ENCODE measurements at regions not wholly inside any gene's neighbourhood (a gene's known extent, or its start where the extent isn't known, plus 50 kb on each side); places are given as distances from the start of the nearest gene placed in this dataset.
A peak's percentile ranks its signal among the peaks of the same experiment; 100 is the strongest.

DNA sequence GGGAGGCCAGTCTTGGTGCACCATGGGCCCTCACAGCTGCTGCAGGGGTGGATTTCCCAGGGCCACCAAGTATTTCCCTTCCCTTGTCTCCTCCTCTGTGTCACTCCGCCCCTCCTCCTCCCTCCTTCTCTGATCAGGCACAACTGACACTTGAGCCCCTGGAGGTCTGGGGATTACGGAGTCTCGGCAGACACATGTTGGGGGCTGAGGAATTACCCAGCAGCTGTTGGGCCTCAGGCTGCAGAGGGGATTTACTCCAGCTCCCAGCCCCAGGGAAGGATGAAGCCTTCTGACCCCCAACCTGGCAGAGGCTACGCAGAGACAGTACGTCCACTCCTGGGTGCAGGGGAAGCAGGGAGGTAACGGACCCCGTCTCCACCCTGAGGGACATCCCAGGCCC lies 420.5 kb upstream of the SULF2 start:
- no peaks in the 10 kb centered on the region for H3K36me3 Mint-ChIP-seq (ENCODE audit: insufficient read depth)
- no peaks in the 10 kb centered on the region for H3K9me3 Mint-ChIP-seq (ENCODE audit: low read depth)
- DNase-seq (ENCODE audit: low spot score, unreplicated experiment), result no peak
- peaks cover 4% of the 10 kb centered on the region for H3K4me1 Mint-ChIP-seq (ENCODE audit: low read depth)
- no peak overlapping the region for H3K27ac Mint-ChIP-seq
- no peak overlapping the region for H3K4me3 Mint-ChIP-seq (ENCODE audit: low read depth)
- TF ChIP-seq, protein P1, sequence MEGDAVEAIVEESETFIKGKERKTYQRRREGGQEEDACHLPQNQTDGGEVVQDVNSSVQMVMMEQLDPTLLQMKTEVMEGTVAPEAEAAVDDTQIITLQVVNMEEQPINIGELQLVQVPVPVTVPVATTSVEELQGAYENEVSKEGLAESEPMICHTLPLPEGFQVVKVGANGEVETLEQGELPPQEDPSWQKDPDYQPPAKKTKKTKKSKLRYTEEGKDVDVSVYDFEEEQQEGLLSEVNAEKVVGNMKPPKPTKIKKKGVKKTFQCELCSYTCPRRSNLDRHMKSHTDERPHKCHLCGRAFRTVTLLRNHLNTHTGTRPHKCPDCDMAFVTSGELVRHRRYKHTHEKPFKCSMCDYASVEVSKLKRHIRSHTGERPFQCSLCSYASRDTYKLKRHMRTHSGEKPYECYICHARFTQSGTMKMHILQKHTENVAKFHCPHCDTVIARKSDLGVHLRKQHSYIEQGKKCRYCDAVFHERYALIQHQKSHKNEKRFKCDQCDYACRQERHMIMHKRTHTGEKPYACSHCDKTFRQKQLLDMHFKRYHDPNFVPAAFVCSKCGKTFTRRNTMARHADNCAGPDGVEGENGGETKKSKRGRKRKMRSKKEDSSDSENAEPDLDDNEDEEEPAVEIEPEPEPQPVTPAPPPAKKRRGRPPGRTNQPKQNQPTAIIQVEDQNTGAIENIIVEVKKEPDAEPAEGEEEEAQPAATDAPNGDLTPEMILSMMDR (IDR thresholded peaks at IDR 0.05; ENCODE audit: unreplicated experiment), result no peak
- no peaks in the 10 kb centered on the region for H3K27me3 Mint-ChIP-seq

DNA sequence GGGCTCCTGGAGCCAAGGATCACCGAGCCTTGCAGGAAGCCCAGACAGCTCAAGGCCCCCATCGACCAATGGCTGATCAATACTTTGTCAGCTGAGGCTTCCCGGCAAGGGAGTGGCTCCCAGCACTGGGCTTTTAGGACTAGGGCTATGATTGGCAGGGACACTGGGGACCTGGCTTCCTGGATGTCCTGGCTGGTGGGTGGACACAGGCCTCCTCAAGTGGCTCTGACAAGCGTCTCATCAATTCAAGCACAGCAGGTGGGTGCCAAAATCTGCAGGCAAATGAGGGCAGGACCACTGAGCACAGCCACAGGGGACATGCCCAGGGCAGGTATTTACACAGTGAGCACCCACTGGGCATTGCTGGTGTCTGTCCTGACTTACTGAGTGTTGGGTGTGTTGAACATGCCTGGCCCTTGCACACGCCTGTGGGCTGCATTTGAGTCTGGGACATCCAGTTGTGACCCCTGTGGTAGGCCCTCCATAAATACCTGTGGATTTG lies 420.1 kb upstream of the SULF2 start:
- Mint-ChIP-seq H3K4me1 (ENCODE audit: low read depth) (peaks cover 4% of the 10 kb centered on the region), H3K36me3 (ENCODE audit: insufficient read depth) (no peaks in the 10 kb centered on the region), H3K9me3 (ENCODE audit: low read depth) (no peaks in the 10 kb centered on the region), H3K27ac (no peak overlapping the region), H3K4me3 (ENCODE audit: low read depth) (no peak overlapping the region), H3K27me3 (no peaks in the 10 kb centered on the region)
- TF ChIP-seq, protein P1 (IDR thresholded peaks at IDR 0.05; ENCODE audit: unreplicated experiment), result no peak
- DNase-seq (ENCODE audit: low spot score, unreplicated experiment), result no peak

DNA sequence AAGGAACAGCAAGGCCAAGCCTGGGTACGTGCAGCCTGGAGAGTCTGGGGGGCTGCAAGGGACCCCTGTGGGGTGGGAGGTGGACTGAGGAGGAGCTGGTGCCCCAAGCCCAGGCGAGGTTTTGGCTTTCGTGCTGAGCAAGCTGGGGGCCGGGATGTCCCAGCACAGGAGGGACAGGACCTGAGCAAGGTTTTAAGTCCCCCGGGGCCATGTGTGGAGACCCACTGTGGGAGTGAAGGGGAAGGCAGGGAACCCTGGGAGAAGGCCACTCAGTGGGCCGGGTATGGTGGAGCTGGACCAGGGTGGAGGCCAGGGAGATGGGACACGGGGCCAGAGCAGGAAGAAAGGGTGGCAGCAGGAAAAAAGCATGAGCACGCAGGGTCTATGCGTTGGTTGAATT lies 419.2 kb upstream of the SULF2 start:
- TF ChIP-seq, protein P1 (IDR thresholded peaks at IDR 0.05; ENCODE audit: unreplicated experiment), result no peak
- no peak overlapping the region for H3K4me3 Mint-ChIP-seq (ENCODE audit: low read depth)

DNA sequence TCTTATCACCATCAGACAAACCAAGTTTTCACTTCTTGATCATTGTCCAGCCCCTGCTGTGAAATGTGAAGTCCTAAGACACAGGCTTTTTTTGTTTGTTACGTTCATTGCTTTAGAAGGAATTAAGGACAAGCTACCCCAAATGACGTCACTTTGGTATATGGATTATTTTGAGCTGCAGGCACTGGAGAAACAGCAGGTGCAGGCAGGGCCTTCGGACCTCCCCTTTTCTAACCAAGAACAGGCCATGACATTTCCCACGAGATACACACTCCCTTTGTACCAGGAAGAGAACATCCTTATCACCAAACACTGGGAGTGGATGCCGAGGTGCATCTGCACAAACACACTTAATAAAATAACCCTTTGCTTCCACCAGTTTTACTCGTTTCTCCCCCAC lies 418.0 kb upstream of the SULF2 start:
- Mint-ChIP-seq H3K4me1 (ENCODE audit: low read depth) (no peaks in the 10 kb centered on the region), H3K4me3 (ENCODE audit: low read depth) (no peak overlapping the region), H3K27me3 (no peaks in the 10 kb centered on the region), H3K27ac (peak overlapping the region; percentile 70), H3K36me3 (ENCODE audit: insufficient read depth) (no peaks in the 10 kb centered on the region), H3K9me3 (ENCODE audit: low read depth) (no peaks in the 10 kb centered on the region)
- TF ChIP-seq, protein P1 (IDR thresholded peaks at IDR 0.05; ENCODE audit: unreplicated experiment), result no peak
- no peak for DNase-seq (ENCODE audit: low spot score, unreplicated experiment)

More for the DNA sequence above, 419.2 kb upstream of the SULF2 start:
- no peaks in the 10 kb centered on the region for H3K9me3 Mint-ChIP-seq (ENCODE audit: low read depth)
- peaks cover 4% of the 10 kb centered on the region for H3K4me1 Mint-ChIP-seq (ENCODE audit: low read depth)
- H3K36me3 Mint-ChIP-seq (ENCODE audit: insufficient read depth), result no peaks in the 10 kb centered on the region
- H3K27ac Mint-ChIP-seq, result no peak overlapping the region
- DNase-seq (ENCODE audit: low spot score, unreplicated experiment), result no peak
- no peaks in the 10 kb centered on the region for H3K27me3 Mint-ChIP-seq

DNA sequence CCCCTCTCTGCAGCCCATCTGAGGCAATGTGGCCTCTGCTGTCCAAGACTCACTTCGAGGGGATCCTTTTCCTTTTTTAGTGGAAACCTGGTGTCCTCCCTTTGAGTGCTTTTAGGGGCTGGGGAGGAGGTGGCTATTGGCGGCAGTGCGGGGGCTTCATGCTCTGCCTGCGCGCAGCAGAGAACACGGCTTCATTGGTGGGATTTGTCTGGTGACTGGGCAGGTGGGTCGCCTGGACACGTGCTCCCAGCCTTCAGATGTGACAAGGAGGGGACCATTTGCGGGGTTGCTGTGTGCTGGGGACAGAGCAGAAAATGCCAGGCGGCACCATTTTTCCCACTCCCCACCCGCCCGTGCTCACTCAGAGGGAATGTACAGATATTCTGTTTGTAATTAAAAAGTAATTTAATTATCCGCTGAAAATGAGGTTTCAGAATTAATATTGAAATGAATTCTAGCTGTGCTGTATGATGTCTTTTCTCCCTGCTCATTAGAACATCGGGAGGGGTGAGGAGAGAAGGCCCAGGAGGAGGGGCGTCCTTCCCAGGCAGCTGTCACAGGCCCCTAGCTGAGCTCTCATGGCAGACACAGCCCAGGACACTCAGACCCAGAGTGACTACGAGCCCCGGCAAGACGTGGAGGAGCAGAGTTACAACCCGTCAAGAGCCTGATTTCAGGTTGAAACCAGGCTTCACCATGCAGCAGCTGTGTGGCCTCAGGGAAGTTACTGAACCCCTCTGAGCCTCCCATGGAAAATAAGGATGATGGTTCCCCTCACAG lies 417.2 kb upstream of the SULF2 start:
- no peak overlapping the region for H3K4me3 Mint-ChIP-seq (ENCODE audit: low read depth)
- no peak overlapping the region for H3K27ac Mint-ChIP-seq
- no peaks in the 10 kb centered on the region for H3K9me3 Mint-ChIP-seq (ENCODE audit: low read depth)
- TF ChIP-seq, protein P1 (IDR thresholded peaks at IDR 0.05; ENCODE audit: unreplicated experiment), result no peak
- no peak for DNase-seq (ENCODE audit: low spot score, unreplicated experiment)
- H3K36me3 Mint-ChIP-seq (ENCODE audit: insufficient read depth), result no peaks in the 10 kb centered on the region
- peaks cover under 1% of the 10 kb centered on the region for H3K4me1 Mint-ChIP-seq (ENCODE audit: low read depth)
- no peaks in the 10 kb centered on the region for H3K27me3 Mint-ChIP-seq

All from progenitor cell of endocrine pancreas (in vitro differentiated cells).